SK-N-SH (cell line): ENCODE measurements at regions not wholly inside any gene's neighbourhood (a gene's known extent, or its start where the extent isn't known, plus 50 kb on each side); places are given as distances from the start of the nearest gene placed in this dataset.

Experiments used
- CTCF ChIA-PET: fragments of 300-600, 350-600 bp; formaldehyde crosslinking; extraction: SDS; loops from one replicate; lab custom pipeline; 2021; lab: Yijun Ruan, JAX
- POLR2A ChIA-PET: fragments of 350-600 bp; sonication (Branson Sonifier 250); formaldehyde crosslinking; extraction: SDS; loops from one replicate; lab custom pipeline; 2020; ENCODE audit warnings: antibody characterized with exemption, inconsistent platforms; lab: Yijun Ruan, JAX
- DNase-seq: peaks from one replicate; pipeline ENCODE4 v3.0.0; 2012
- H2AFZ ChIP-seq: fragments of 200-600 bp; sonication (generic); 2 replicates; pipeline ENCODE4 v1.8.1; 2016; ENCODE audit warnings: antibody characterized with exemption, mild to moderate bottlenecking, low read depth
- H3F3A ChIP-seq: fragments of 200-600 bp; sonication (generic); replicated peaks from 2 replicates; pipeline ENCODE3; 2016; ENCODE audit warnings: antibody characterized with exemption, mild to moderate bottlenecking; ENCODE audit not compliant: insufficient read depth
- H3K27ac ChIP-seq, 2 experiments: fragments of 200-500 bp in 1 of 2; fragments of 200-600 bp in 1 of 2; sonication (Bioruptor generic) in 1 of 2; sonication (generic), shearing (Covaris generic) in 1 of 2; 2 replicates each; pipeline versions ENCODE4 v1.5.1 to v1.6.1; 2014 to 2016; ENCODE audit warnings: low read depth in 2 of 2, inconsistent platforms in 1 of 2, low read length in 1 of 2, mild to moderate bottlenecking in 1 of 2, mixed read lengths in 1 of 2
- H3K27me3 ChIP-seq: fragments of 200-600 bp; sonication (generic), shearing (Covaris generic); 2 replicates; pipeline ENCODE4 v1.6.1; 2016; ENCODE audit warnings: mixed run types; ENCODE audit not compliant: insufficient read depth
- H3K36me3 ChIP-seq, 2 experiments: fragments of 200-500 bp in 1 of 2; fragments of 200-600 bp in 1 of 2; sonication (Bioruptor generic) in 1 of 2; sonication (generic) in 1 of 2; replicated peaks in 1 of 2; 2 replicates each; pipeline versions ENCODE3 to v1.5.1; 2014 to 2016; ENCODE audit warnings: low read length in 1 of 2, mild to moderate bottlenecking in 1 of 2; ENCODE audit not compliant: insufficient read depth in 2 of 2, control insufficient read depth in 1 of 2
- H3K4me1 ChIP-seq, 2 experiments: fragments of 200-500 bp in 1 of 2; fragments of 200-600 bp in 1 of 2; sonication (Bioruptor generic) in 1 of 2; sonication (generic), shearing (Covaris generic) in 1 of 2; 2 replicates each; pipeline versions ENCODE4 v1.5.1 to v1.6.1; 2014 to 2016; ENCODE audit warnings: low read depth in 1 of 2, low read length in 1 of 2, mixed run types in 1 of 2; ENCODE audit not compliant: insufficient read depth in 2 of 2, control insufficient read depth in 1 of 2
- H3K4me2 ChIP-seq: fragments of 200-600 bp; sonication (generic), shearing (Covaris generic); 2 replicates; pipeline ENCODE4 v1.6.1; 2017; ENCODE audit warnings: mixed run types
- H3K4me3 ChIP-seq, 2 experiments: fragments of 200-500 bp in 1 of 2; fragments of 200-600 bp in 1 of 2; sonication (Bioruptor generic) in 1 of 2; sonication (generic), shearing (Covaris generic) in 1 of 2; 2 replicates each; pipeline versions ENCODE4 v1.5.1 to v1.8.1; 2014 to 2016; ENCODE audit warnings: low read depth in 2 of 2, inconsistent platforms in 1 of 2, low read length in 1 of 2, mild to moderate bottlenecking in 1 of 2, mixed read lengths in 1 of 2, moderate library complexity in 1 of 2
- H3K79me2 ChIP-seq: fragments of 200-600 bp; sonication (generic); 2 replicates; pipeline ENCODE4 v1.8.1; 2017; ENCODE audit warnings: mild to moderate bottlenecking; ENCODE audit not compliant: insufficient read depth
- H3K9ac ChIP-seq: fragments of 200-600 bp; sonication (generic); 2 replicates; pipeline ENCODE4 v1.6.1; 2017; ENCODE audit warnings: mixed run types
- H3K9me2 ChIP-seq: fragments of 200-600 bp; sonication (generic); 2 replicates; pipeline ENCODE4 v1.6.1; 2017; ENCODE audit warnings: mixed run types
- H3K9me3 ChIP-seq: fragments of 200-600 bp; sonication (generic); 2 replicates; pipeline ENCODE4 v1.6.1; 2017; ENCODE audit warnings: mixed run types, mild to moderate bottlenecking, moderate library complexity
- H4K20me1 ChIP-seq: fragments of 200-600 bp; sonication (generic); 2 replicates; pipeline ENCODE4 v1.6.1; 2017; ENCODE audit warnings: mild to moderate bottlenecking, mixed run types; ENCODE audit not compliant: insufficient read depth
- CHD2 ChIP-seq: fragments of 150-350 bp; IDR thresholded peaks from 2 replicates; pipeline ENCODE4 v1.6.1; 2018; ENCODE audit warnings: low read length; ENCODE audit not compliant: partially characterized antibody
- FOXM1 ChIP-seq: IDR thresholded peaks from 2 replicates; pipeline ENCODE4 v1.4.0; 2012; ENCODE audit warnings: low read depth, mild to moderate bottlenecking
- JUND ChIP-seq: IDR thresholded peaks from 2 replicates; pipeline ENCODE4 v1.4.0; 2012
- MXI1 ChIP-seq: IDR thresholded peaks from 2 replicates; pipeline ENCODE4 v1.6.1; 2012; ENCODE audit warnings: mild to moderate bottlenecking, low read depth, low read length, improper control_type of control experiment
- NFIC ChIP-seq: IDR thresholded peaks from 2 replicates; pipeline ENCODE4 v1.4.0; 2012; ENCODE audit warnings: borderline replicate concordance
- RAD21 ChIP-seq: IDR thresholded peaks from 2 replicates; pipeline ENCODE4 v1.6.1; 2012; ENCODE audit warnings: mild to moderate bottlenecking, low read length
- RCOR1 ChIP-seq: fragments of 150-350 bp; IDR thresholded peaks from 2 replicates; pipeline ENCODE4 v1.6.1; 2017; ENCODE audit warnings: antibody characterized with exemption, low read length
- RFX5 ChIP-seq: IDR thresholded peaks from 2 replicates; pipeline ENCODE4 v1.6.1; 2012; ENCODE audit warnings: mild to moderate bottlenecking, improper control_type of control experiment, low read length
- RXRA ChIP-seq: IDR thresholded peaks from 2 replicates; pipeline ENCODE4 v1.4.0; 2012; ENCODE audit warnings: low read depth, mild to moderate bottlenecking, borderline replicate concordance
- SIN3A ChIP-seq: IDR thresholded peaks from 2 replicates; pipeline ENCODE4 v1.6.1; 2012; ENCODE audit warnings: low read depth, mild to moderate bottlenecking, low read length, moderate library complexity, borderline replicate concordance
- SMC3 ChIP-seq: IDR thresholded peaks from 2 replicates; pipeline ENCODE4 v1.6.1; 2012; ENCODE audit warnings: low read depth, low read length, improper control_type of control experiment
- TAF1 ChIP-seq: IDR thresholded peaks from 2 replicates; pipeline ENCODE4 v1.6.1; 2012; ENCODE audit warnings: low read depth, mild to moderate bottlenecking, low read length, moderate library complexity, borderline replicate concordance
- TF ChIP-seq, protein P1 (sequence below): IDR thresholded peaks from 2 replicates; pipeline ENCODE4 v1.4.0; 2012; ENCODE audit warnings: low read depth, borderline replicate concordance
- TF ChIP-seq, protein P2 (sequence below): IDR thresholded peaks from 2 replicates; pipeline ENCODE4; 2012
- TF ChIP-seq, protein P3 (sequence below): IDR thresholded peaks from 2 replicates; pipeline ENCODE4 v1.4.0; 2012; ENCODE audit warnings: low read depth, borderline replicate concordance
- TF ChIP-seq, protein P4 (sequence below): IDR thresholded peaks from 2 replicates; pipeline ENCODE4 v1.6.1; 2012; ENCODE audit warnings: mild to moderate bottlenecking, low read depth, low read length, moderate library complexity
- TF ChIP-seq, protein P5 (sequence below): fragments of 150-350 bp; IDR thresholded peaks from 2 replicates; pipeline ENCODE4 v1.6.1; 2016; ENCODE audit warnings: mild to moderate bottlenecking, low read depth, low read length

DNA sequence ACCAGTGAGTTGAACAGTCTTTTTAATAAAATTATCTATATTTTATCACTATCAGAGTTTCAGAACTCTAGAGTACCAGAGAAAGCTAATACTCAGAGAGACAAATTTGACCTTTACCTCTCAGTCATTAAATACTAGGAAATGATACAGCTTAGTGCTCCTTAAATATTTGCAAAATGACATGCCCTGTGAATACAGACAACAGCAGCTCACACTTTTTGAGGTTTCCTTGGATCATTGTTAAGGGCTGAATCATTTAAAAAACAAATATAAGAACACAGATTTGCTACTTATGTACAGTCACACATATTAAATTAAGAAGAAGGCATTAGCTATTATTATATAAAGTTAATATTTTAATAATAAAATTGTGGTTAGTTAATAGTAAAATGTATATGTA lies 1158.7 kb upstream of the EYS start:
- Histone ChIP-seq H3K9ac (no peak overlapping the region), H3K27ac (no peak overlapping the region), H4K20me1 (no peaks in the 10 kb centered on the region), H3K79me2 (no peaks in the 10 kb centered on the region), H3K4me2 (no peak overlapping the region), H3K9me2 (no peaks in the 10 kb centered on the region), H3K9me3 (no peaks in the 10 kb centered on the region), H3K36me3 (no peaks in the 10 kb centered on the region), H3K4me1 (no peaks in the 10 kb centered on the region), H2AFZ (no peak overlapping the region), H3K27me3 (no peaks in the 10 kb centered on the region), H3K4me3 (no peak overlapping the region), H3F3A (no peaks in the 10 kb centered on the region)
- POLR2A ChIA-PET, result no interaction called here
- CTCF ChIA-PET, result no interaction called here
- TF ChIP-seq NFIC (no peak), JUND (no peak), TAF1 (no peak), RXRA (no peak), RAD21 (no peak), FOXM1 (no peak), CHD2 (no peak), RCOR1 (no peak), MXI1 (no peak), RFX5 (no peak), SIN3A (no peak), SMC3 (no peak)
- TF ChIP-seq, protein P1, sequence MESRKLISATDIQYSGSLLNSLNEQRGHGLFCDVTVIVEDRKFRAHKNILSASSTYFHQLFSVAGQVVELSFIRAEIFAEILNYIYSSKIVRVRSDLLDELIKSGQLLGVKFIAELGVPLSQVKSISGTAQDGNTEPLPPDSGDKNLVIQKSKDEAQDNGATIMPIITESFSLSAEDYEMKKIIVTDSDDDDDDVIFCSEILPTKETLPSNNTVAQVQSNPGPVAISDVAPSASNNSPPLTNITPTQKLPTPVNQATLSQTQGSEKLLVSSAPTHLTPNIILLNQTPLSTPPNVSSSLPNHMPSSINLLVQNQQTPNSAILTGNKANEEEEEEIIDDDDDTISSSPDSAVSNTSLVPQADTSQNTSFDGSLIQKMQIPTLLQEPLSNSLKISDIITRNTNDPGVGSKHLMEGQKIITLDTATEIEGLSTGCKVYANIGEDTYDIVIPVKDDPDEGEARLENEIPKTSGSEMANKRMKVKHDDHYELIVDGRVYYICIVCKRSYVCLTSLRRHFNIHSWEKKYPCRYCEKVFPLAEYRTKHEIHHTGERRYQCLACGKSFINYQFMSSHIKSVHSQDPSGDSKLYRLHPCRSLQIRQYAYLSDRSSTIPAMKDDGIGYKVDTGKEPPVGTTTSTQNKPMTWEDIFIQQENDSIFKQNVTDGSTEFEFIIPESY, result no peak
- TF ChIP-seq, protein P2, sequence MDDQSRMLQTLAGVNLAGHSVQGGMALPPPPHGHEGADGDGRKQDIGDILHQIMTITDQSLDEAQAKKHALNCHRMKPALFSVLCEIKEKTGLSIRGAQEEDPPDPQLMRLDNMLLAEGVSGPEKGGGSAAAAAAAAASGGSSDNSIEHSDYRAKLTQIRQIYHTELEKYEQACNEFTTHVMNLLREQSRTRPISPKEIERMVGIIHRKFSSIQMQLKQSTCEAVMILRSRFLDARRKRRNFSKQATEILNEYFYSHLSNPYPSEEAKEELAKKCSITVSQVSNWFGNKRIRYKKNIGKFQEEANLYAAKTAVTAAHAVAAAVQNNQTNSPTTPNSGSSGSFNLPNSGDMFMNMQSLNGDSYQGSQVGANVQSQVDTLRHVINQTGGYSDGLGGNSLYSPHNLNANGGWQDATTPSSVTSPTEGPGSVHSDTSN, result no peak
- TF ChIP-seq, protein P3, sequence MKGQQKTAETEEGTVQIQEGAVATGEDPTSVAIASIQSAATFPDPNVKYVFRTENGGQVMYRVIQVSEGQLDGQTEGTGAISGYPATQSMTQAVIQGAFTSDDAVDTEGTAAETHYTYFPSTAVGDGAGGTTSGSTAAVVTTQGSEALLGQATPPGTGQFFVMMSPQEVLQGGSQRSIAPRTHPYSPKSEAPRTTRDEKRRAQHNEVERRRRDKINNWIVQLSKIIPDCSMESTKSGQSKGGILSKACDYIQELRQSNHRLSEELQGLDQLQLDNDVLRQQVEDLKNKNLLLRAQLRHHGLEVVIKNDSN, result no peak
- TF ChIP-seq, protein P4, sequence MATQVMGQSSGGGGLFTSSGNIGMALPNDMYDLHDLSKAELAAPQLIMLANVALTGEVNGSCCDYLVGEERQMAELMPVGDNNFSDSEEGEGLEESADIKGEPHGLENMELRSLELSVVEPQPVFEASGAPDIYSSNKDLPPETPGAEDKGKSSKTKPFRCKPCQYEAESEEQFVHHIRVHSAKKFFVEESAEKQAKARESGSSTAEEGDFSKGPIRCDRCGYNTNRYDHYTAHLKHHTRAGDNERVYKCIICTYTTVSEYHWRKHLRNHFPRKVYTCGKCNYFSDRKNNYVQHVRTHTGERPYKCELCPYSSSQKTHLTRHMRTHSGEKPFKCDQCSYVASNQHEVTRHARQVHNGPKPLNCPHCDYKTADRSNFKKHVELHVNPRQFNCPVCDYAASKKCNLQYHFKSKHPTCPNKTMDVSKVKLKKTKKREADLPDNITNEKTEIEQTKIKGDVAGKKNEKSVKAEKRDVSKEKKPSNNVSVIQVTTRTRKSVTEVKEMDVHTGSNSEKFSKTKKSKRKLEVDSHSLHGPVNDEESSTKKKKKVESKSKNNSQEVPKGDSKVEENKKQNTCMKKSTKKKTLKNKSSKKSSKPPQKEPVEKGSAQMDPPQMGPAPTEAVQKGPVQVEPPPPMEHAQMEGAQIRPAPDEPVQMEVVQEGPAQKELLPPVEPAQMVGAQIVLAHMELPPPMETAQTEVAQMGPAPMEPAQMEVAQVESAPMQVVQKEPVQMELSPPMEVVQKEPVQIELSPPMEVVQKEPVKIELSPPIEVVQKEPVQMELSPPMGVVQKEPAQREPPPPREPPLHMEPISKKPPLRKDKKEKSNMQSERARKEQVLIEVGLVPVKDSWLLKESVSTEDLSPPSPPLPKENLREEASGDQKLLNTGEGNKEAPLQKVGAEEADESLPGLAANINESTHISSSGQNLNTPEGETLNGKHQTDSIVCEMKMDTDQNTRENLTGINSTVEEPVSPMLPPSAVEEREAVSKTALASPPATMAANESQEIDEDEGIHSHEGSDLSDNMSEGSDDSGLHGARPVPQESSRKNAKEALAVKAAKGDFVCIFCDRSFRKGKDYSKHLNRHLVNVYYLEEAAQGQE, result no peak
- TF ChIP-seq, protein P5, sequence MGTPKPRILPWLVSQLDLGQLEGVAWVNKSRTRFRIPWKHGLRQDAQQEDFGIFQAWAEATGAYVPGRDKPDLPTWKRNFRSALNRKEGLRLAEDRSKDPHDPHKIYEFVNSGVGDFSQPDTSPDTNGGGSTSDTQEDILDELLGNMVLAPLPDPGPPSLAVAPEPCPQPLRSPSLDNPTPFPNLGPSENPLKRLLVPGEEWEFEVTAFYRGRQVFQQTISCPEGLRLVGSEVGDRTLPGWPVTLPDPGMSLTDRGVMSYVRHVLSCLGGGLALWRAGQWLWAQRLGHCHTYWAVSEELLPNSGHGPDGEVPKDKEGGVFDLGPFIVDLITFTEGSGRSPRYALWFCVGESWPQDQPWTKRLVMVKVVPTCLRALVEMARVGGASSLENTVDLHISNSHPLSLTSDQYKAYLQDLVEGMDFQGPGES, result no peak
- no peak for DNase-seq
